A549 (cell line): ENCODE measurements at regions not wholly inside any gene's neighbourhood (a gene's known extent, or its start where the extent isn't known, plus 50 kb on each side); places are given as distances from the start of the nearest gene placed in this dataset.

Source experiments
- ATAC-seq, 2 experiments: fragments of 200-7000 bp in 1 of 2; fragments of >200 bp in 1 of 2; cut with Nextera tagmentation in 1 of 2; cut with Tn5 transposase in 1 of 2; 3 replicates each; pipeline versions ENCODE4 v1.8.0 to v1.9.1; 2018 to 2020; ENCODE audit warnings: mild to moderate bottlenecking in 1 of 2, moderate library complexity in 1 of 2
- CTCF ChIA-PET: fragments of 300-600 bp; sonication (Branson Sonifier 250); formaldehyde crosslinking; extraction: SDS; loops from one replicate; lab custom pipeline; 2021; ENCODE audit warnings: antibody characterized with exemption, inconsistent platforms; lab: Yijun Ruan, JAX
- POLR2A ChIA-PET: fragments of 350-600 bp; formaldehyde crosslinking; extraction: SDS; loops from one replicate; lab custom pipeline; 2021; ENCODE audit warnings: antibody characterized with exemption, inconsistent platforms; lab: Yijun Ruan, JAX
- DNase-seq, 2 experiments: peaks; one replicate each; pipeline versions ENCODE4 v3.0.0 to v3.0.0-alpha.2; 2011 to 2016; ENCODE audit warnings: low read depth in 1 of 2, low spot score in 1 of 2
- FAIRE-seq: peaks from 2 replicates; lab custom pipeline; 2011; peaks lifted over from hg19 to GRCh38; lab: Jason Lieb, UNC
- H3K27ac ChIP-seq, 2 experiments: fragments of >200 bp; sonication (Bioruptor Twin); formaldehyde crosslinking; 3 replicates each; pipeline ENCODE4 v1.5.1; 2016 to 2017
- H3K4me1 ChIP-seq: fragments of >200 bp; sonication (Bioruptor Twin); formaldehyde crosslinking; 3 replicates; pipeline ENCODE4 v1.6.1; 2016
- H3K4me2 ChIP-seq: fragments of >200 bp; sonication (Bioruptor Twin); formaldehyde crosslinking; 3 replicates; pipeline ENCODE4 v1.6.1; 2016
- H3K4me3 ChIP-seq: fragments of >200 bp; sonication (Bioruptor Twin); formaldehyde crosslinking; 3 replicates; pipeline ENCODE4 v1.5.1; 2016
- H3K9me3 ChIP-seq: fragments of >200 bp; sonication (Bioruptor Twin); formaldehyde crosslinking; 3 replicates; pipeline ENCODE4 v1.6.1; 2016
- CBX8 ChIP-seq: fragments of 200-600 bp; sonication (generic); IDR thresholded peaks from 2 replicates; pipeline ENCODE4 v1.6.1; 2016
- CHD4 ChIP-seq: fragments of 200-600 bp; sonication (generic); IDR thresholded peaks from 2 replicates; pipeline ENCODE4 v1.6.1; 2016; ENCODE audit warnings: antibody characterized with exemption, mild to moderate bottlenecking, borderline replicate concordance
- FOSB ChIP-seq: fragments of 250-450 bp; sonication (Bioruptor Pico); IDR thresholded peaks from 2 replicates; pipeline ENCODE4 v1.5.0; 2020; ENCODE audit warnings: mild to moderate bottlenecking, moderate library complexity
- HDAC2 ChIP-seq: fragments of 200-600 bp; sonication (generic); IDR thresholded peaks from 2 replicates; pipeline ENCODE4 v1.6.1; 2016
- HEYL ChIP-seq: fragments of 250-450 bp; sonication (Bioruptor Pico); IDR thresholded peaks from 2 replicates; pipeline ENCODE4 v1.8.0; 2021; ENCODE audit warnings: mild to moderate bottlenecking, moderate library complexity
- HOXA7 ChIP-seq: fragments of 250-450 bp; sonication (Bioruptor Pico); IDR thresholded peaks from 2 replicates; pipeline ENCODE4 v1.5.0; 2020; ENCODE audit warnings: mild to moderate bottlenecking, moderate library complexity
- HOXB13 ChIP-seq: fragments of 250-450 bp; sonication (Bioruptor Pico); IDR thresholded peaks from 2 replicates; pipeline ENCODE4 v1.5.0; 2020; ENCODE audit warnings: low read depth, mild to moderate bottlenecking, moderate library complexity
- HOXB5 ChIP-seq: fragments of 250-450 bp; sonication (Bioruptor Pico); IDR thresholded peaks from 2 replicates; pipeline ENCODE4 v1.5.0; 2020; ENCODE audit warnings: mild to moderate bottlenecking, moderate library complexity
- JUNB ChIP-seq: fragments of >200 bp; sonication (Bioruptor Twin); formaldehyde crosslinking; IDR thresholded peaks from 2 replicates; pipeline ENCODE4 v1.6.1; 2016
- MAFK ChIP-seq: fragments of 450-650 bp; IDR thresholded peaks from 2 replicates; pipeline ENCODE4 v1.6.1; 2014; ENCODE audit not compliant: partially characterized antibody
- MAZ ChIP-seq: fragments of 150-350 bp; IDR thresholded peaks from 2 replicates; pipeline ENCODE4 v1.6.1; 2014; ENCODE audit warnings: antibody characterized with exemption, low read depth, low read length, borderline replicate concordance
- NFE2L2 ChIP-seq: fragments of 150-350 bp; conservative IDR thresholded peaks from 2 replicates; pipeline ENCODE4 v1.6.1; 2014; ENCODE audit warnings: low read length
- NPAS2 ChIP-seq: fragments of 250-450 bp; sonication (Bioruptor Pico); IDR thresholded peaks from 2 replicates; pipeline ENCODE4 v1.8.0; 2022; ENCODE audit warnings: mild to moderate bottlenecking, moderate library complexity, borderline replicate concordance
- NR3C1 ChIP-seq: fragments of >200 bp; sonication (Bioruptor Twin); formaldehyde crosslinking; IDR thresholded peaks from 3 replicates; pipeline ENCODE4 v1.6.1; 2017
- PHF8 ChIP-seq: fragments of 200-600 bp; sonication (generic); IDR thresholded peaks from 2 replicates; pipeline ENCODE4 v1.6.1; 2016; ENCODE audit warnings: low read depth, mild to moderate bottlenecking, antibody characterized with exemption, moderate library complexity, borderline replicate concordance
- POLR2A ChIP-seq: IDR thresholded peaks from 2 replicates; pipeline ENCODE4 v1.6.1; 2012; ENCODE audit warnings: mild to moderate bottlenecking, low read length
- POLR2AphosphoS2 ChIP-seq: conservative IDR thresholded peaks from 2 replicates; pipeline ENCODE4 v1.6.1; 2012; ENCODE audit warnings: low read length, improper control_type of control experiment, inconsistent platforms
- RCOR1 ChIP-seq: fragments of 150-350 bp; IDR thresholded peaks from 2 replicates; pipeline ENCODE4 v1.6.1; 2014; ENCODE audit warnings: antibody characterized with exemption, low read length, low read depth
- RNF2 ChIP-seq: fragments of 200-600 bp; sonication (generic); IDR thresholded peaks from 2 replicates; pipeline ENCODE4 v1.6.1; 2016; ENCODE audit warnings: low read depth, mild to moderate bottlenecking, antibody characterized with exemption, moderate library complexity, borderline replicate concordance
- TFCP2L1 ChIP-seq: fragments of 250-450 bp; sonication (Bioruptor Pico); IDR thresholded peaks from 2 replicates; pipeline ENCODE4 v1.5.0; 2021; ENCODE audit warnings: mild to moderate bottlenecking
- ZNF302 ChIP-seq: fragments of 250-450 bp; sonication (Bioruptor Pico); IDR thresholded peaks from 2 replicates; pipeline ENCODE4 v1.9.0; 2021; ENCODE audit warnings: inconsistent platforms, mild to moderate bottlenecking, moderate library complexity
- ZSCAN20 ChIP-seq: fragments of 250-450 bp; sonication (Bioruptor Pico); IDR thresholded peaks from 2 replicates; pipeline ENCODE4 v1.8.0; 2022; ENCODE audit warnings: mild to moderate bottlenecking, moderate library complexity
- WGBS: methylation state at CpG from one replicate; pipeline ENCODE4 v1.1.6; 2017; ENCODE audit errors: missing lambda C conversion rate; 5-methylcytosine and 5-hydroxymethylcytosine counted together
- TF ChIP-seq, protein P1 (sequence below): IDR thresholded peaks from 2 replicates; pipeline ENCODE4 v1.6.1; 2012; ENCODE audit warnings: low read depth, borderline replicate concordance
- TF ChIP-seq, protein P2 (sequence below): fragments of >200 bp; sonication (Bioruptor Twin); formaldehyde crosslinking; IDR thresholded peaks from 3 replicates; pipeline ENCODE4 v1.5.1; 2016
- TF ChIP-seq, protein P3 (sequence below): fragments of 200-600 bp; sonication (generic); IDR thresholded peaks from 2 replicates; pipeline ENCODE4 v1.6.1; 2016; ENCODE audit warnings: antibody characterized with exemption, mild to moderate bottlenecking, moderate library complexity

DNA sequence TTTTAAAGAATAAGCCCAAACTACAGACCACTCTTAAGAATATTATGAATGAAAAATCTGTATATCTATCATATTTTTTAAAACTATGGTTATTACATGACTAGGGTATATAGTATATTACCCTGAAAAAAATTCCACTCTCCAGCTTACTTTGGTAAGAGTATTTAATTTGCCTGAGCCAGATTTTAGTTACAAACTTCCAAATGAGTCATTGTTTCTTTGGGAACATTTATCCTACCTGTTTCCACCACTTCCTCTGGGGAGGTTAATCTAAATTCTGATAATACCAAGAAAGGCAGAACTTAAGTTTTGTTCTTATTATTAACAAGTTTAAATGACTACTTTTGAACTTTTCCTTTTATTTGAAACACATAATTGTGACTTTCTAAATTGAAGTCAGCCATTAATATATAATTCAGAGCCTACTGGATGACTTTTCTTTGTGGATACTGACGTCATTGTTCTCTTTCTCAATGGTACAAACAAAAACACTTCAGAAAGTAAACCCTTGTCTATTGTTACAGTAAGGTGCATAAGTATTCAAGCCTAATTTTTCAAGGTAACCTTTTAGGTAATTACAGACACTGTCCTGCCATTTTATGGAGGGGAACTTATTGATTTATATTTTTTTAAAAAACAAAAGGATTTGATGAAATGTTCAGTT is 135.6 kb upstream of the TLL1 start:
- no peak for FAIRE-seq

DNA sequence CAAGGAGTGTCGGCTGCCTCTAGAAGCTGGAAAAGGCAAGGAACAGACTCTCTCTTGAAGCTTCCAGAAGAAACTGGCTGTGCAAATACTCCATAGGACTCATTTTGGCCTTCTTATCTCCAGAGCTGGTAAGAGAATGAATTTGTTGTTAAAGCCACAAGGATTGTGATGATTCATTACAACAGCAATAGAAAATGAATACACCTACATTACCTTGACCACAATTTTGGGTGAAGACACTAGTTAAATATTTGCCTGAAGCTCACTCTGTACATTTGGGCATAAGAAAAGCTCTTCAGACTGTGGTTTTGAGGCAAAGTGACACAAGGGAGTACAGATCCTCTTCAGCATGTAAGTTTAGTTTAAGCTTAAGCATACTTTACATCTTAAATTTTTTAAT is 134.5 kb upstream of the TLL1 start:
- ChIA-PET CTCF (no interaction called here), POLR2A (no interaction called here)
- no peak for FAIRE-seq
- Histone ChIP-seq H3K4me3 (no peak overlapping the region), H3K27ac (no peak overlapping the region), H3K4me2 (no peak overlapping the region), H3K9me3 (no peaks in the 10 kb centered on the region), H3K4me1 (no peaks in the 10 kb centered on the region)
- TF ChIP-seq RCOR1 (no peak), CHD4 (no peak), HOXB5 (CRISPR knock-in tag) (no peak), TFCP2L1 (no peak), NFE2L2 (no peak), HEYL (CRISPR knock-in tag) (no peak), NR3C1 (no peak), HDAC2 (no peak), MAZ (no peak), MAFK (no peak), NPAS2 (no peak)
- TF ChIP-seq, protein P1, sequence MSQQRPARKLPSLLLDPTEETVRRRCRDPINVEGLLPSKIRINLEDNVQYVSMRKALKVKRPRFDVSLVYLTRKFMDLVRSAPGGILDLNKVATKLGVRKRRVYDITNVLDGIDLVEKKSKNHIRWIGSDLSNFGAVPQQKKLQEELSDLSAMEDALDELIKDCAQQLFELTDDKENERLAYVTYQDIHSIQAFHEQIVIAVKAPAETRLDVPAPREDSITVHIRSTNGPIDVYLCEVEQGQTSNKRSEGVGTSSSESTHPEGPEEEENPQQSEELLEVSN, result no peak
- 50% methylated on average over 1 of the region's 1 CpG for WGBS
- no peak for DNase-seq
- ATAC-seq, result no peak

More for the DNA sequence above, 135.6 kb upstream of the TLL1 start:
- POLR2A ChIA-PET, result no interaction called here
- no peak overlapping the region for H3K4me2 ChIP-seq
- TF ChIP-seq FOSB (no peak), HOXB13 (CRISPR knock-in tag) (no peak), ZSCAN20 (CRISPR knock-in tag) (no peak), RNF2 (no peak), HOXA7 (CRISPR knock-in tag) (no peak), PHF8 (no peak), POLR2AphosphoS2 (no peak), HDAC2 (no peak), CBX8 (no peak), MAZ (no peak), ZNF302 (CRISPR knock-in tag) (no peak), POLR2A (no peak), JUNB (no peak), RCOR1 (no peak)
- TF ChIP-seq, protein P2, sequence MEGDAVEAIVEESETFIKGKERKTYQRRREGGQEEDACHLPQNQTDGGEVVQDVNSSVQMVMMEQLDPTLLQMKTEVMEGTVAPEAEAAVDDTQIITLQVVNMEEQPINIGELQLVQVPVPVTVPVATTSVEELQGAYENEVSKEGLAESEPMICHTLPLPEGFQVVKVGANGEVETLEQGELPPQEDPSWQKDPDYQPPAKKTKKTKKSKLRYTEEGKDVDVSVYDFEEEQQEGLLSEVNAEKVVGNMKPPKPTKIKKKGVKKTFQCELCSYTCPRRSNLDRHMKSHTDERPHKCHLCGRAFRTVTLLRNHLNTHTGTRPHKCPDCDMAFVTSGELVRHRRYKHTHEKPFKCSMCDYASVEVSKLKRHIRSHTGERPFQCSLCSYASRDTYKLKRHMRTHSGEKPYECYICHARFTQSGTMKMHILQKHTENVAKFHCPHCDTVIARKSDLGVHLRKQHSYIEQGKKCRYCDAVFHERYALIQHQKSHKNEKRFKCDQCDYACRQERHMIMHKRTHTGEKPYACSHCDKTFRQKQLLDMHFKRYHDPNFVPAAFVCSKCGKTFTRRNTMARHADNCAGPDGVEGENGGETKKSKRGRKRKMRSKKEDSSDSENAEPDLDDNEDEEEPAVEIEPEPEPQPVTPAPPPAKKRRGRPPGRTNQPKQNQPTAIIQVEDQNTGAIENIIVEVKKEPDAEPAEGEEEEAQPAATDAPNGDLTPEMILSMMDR, result no peak
- TF ChIP-seq, protein P3, sequence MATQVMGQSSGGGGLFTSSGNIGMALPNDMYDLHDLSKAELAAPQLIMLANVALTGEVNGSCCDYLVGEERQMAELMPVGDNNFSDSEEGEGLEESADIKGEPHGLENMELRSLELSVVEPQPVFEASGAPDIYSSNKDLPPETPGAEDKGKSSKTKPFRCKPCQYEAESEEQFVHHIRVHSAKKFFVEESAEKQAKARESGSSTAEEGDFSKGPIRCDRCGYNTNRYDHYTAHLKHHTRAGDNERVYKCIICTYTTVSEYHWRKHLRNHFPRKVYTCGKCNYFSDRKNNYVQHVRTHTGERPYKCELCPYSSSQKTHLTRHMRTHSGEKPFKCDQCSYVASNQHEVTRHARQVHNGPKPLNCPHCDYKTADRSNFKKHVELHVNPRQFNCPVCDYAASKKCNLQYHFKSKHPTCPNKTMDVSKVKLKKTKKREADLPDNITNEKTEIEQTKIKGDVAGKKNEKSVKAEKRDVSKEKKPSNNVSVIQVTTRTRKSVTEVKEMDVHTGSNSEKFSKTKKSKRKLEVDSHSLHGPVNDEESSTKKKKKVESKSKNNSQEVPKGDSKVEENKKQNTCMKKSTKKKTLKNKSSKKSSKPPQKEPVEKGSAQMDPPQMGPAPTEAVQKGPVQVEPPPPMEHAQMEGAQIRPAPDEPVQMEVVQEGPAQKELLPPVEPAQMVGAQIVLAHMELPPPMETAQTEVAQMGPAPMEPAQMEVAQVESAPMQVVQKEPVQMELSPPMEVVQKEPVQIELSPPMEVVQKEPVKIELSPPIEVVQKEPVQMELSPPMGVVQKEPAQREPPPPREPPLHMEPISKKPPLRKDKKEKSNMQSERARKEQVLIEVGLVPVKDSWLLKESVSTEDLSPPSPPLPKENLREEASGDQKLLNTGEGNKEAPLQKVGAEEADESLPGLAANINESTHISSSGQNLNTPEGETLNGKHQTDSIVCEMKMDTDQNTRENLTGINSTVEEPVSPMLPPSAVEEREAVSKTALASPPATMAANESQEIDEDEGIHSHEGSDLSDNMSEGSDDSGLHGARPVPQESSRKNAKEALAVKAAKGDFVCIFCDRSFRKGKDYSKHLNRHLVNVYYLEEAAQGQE, result no peak
- TF ChIP-seq, all 56 proteins: peak for 0
- ATAC-seq, result no peak
- CTCF ChIA-PET, result no interaction called here
- WGBS, result 41% methylated on average over 1 of the region's 1 CpG
- DNase-seq, result no peak
- Histone ChIP-seq H3K4me3 (no peak overlapping the region), H3K4me1 (no peaks in the 10 kb centered on the region), H3K27ac (no peak overlapping the region), H3K9me3 (no peaks in the 10 kb centered on the region)
